Neutrophil (primary cell): ENCODE measurements at regions not wholly inside any gene's neighbourhood (a gene's known extent, or its start where the extent isn't known, plus 50 kb on each side); places are given as distances from the start of the nearest gene placed in this dataset.

Experiments used
- H3K27ac ChIP-seq: fragments of 200-600 bp; sonication (generic); 2 replicates; pipeline ENCODE4 v1.5.1; 2016; ENCODE audit warnings: mild to moderate bottlenecking, moderate library complexity
- H3K27me3 ChIP-seq: fragments of 200-600 bp; sonication (generic); 2 replicates; pipeline ENCODE4 v1.6.0; 2016; ENCODE audit warnings: mild to moderate bottlenecking
- H3K36me3 ChIP-seq: fragments of 200-600 bp; sonication (generic); 2 replicates; pipeline ENCODE4 v1.5.1; 2017
- H3K4me1 ChIP-seq, 2 experiments: fragments of 200-600 bp in 1 of 2; sonication (generic) in 1 of 2; 1 replicate in 1 of 2; 2 replicates in 1 of 2; pipeline versions ENCODE4 v1.5.1 to v1.6.1; 2013 to 2016; ENCODE audit warnings: low read depth in 1 of 2, low read length in 1 of 2, mild to moderate bottlenecking in 1 of 2, moderate library complexity in 1 of 2; ENCODE audit not compliant: control insufficient read depth in 1 of 2, insufficient read depth in 1 of 2
- H3K4me3 ChIP-seq, 2 experiments: fragments of 200-600 bp in 1 of 2; sonication (generic) in 1 of 2; 1 replicate in 1 of 2; 2 replicates in 1 of 2; pipeline ENCODE4 v1.5.1; 2013 to 2016; ENCODE audit warnings: low read depth in 1 of 2, low read length in 1 of 2, mild to moderate bottlenecking in 1 of 2, moderate library complexity in 1 of 2
- H3K9me3 ChIP-seq: fragments of 200-600 bp; sonication (generic); 2 replicates; pipeline ENCODE4 v1.5.1; 2016
- TF ChIP-seq, protein P1 (sequence below): fragments of 200-600 bp; sonication (generic); IDR thresholded peaks from 2 replicates; pipeline ENCODE4 v1.5.1; 2016; ENCODE audit warnings: antibody characterized with exemption

DNA sequence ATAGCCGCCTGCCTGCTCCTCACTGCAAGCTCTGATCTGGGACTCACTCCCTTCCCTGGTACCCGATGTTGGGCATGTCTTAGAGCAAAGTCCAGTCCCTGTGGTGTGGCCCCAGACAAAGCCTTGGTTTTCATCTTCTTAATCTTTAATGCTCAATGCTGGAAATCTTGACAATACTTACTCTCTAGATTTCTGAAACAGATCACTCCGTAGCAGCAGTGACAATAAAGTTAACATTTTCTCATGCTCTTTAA is 260.2 kb upstream of the IRX2 start:
- TF ChIP-seq, protein P1, sequence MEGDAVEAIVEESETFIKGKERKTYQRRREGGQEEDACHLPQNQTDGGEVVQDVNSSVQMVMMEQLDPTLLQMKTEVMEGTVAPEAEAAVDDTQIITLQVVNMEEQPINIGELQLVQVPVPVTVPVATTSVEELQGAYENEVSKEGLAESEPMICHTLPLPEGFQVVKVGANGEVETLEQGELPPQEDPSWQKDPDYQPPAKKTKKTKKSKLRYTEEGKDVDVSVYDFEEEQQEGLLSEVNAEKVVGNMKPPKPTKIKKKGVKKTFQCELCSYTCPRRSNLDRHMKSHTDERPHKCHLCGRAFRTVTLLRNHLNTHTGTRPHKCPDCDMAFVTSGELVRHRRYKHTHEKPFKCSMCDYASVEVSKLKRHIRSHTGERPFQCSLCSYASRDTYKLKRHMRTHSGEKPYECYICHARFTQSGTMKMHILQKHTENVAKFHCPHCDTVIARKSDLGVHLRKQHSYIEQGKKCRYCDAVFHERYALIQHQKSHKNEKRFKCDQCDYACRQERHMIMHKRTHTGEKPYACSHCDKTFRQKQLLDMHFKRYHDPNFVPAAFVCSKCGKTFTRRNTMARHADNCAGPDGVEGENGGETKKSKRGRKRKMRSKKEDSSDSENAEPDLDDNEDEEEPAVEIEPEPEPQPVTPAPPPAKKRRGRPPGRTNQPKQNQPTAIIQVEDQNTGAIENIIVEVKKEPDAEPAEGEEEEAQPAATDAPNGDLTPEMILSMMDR = no peak
- Histone ChIP-seq H3K9me3 (no peaks in the 10 kb centered on the region), H3K27ac (no peak overlapping the region), H3K4me3 (no peak overlapping the region), H3K36me3 (no peaks in the 10 kb centered on the region), H3K4me1 (no peaks in the 10 kb centered on the region), H3K27me3 (no peaks in the 10 kb centered on the region)

DNA sequence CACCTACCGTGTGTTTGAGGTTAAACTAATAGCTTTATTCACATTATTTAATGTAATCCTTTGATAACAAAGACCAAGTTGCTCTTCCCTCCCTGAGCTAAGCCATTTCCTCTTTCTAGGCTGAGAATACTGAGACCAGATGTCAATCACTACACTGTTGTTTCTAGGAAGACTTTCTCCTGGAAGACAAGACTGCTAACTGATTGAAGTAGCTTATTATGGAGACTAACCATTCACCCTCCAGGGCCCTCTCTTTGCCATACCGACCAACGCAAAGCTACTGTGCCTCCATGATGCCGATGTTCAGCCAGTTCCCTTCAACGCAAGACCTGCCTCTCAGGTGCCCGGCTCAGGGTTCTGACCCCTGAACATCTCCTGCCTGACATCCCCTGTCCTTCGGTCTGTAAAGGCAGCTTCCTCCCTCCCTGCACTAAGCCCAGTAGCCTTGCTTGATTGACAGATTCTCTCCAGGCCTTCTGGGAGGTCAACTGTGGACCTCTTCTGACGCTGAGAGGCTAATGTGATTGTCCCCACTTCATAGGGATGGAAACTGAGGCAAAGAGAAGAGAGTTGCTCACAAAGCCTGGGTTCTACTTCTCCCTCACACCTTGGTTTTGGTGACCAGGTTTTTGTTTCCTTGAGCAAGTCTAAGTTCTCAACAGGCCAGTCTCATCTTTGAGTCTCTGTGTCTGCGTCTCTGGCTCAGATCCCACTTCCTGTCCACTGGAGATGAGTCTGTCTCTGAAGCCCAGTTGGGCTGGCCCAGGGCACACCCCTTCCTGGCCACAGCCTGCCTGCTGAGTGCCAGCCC is 259.7 kb upstream of the IRX2 start:
- no peaks in the 10 kb centered on the region for H3K27me3 ChIP-seq
- H3K36me3 ChIP-seq = no peaks in the 10 kb centered on the region
- H3K4me1 ChIP-seq = no peaks in the 10 kb centered on the region
- TF ChIP-seq, protein P1 = no peak
- H3K27ac ChIP-seq = no peak overlapping the region
- no peaks in the 10 kb centered on the region for H3K9me3 ChIP-seq
- no peak overlapping the region for H3K4me3 ChIP-seq

DNA sequence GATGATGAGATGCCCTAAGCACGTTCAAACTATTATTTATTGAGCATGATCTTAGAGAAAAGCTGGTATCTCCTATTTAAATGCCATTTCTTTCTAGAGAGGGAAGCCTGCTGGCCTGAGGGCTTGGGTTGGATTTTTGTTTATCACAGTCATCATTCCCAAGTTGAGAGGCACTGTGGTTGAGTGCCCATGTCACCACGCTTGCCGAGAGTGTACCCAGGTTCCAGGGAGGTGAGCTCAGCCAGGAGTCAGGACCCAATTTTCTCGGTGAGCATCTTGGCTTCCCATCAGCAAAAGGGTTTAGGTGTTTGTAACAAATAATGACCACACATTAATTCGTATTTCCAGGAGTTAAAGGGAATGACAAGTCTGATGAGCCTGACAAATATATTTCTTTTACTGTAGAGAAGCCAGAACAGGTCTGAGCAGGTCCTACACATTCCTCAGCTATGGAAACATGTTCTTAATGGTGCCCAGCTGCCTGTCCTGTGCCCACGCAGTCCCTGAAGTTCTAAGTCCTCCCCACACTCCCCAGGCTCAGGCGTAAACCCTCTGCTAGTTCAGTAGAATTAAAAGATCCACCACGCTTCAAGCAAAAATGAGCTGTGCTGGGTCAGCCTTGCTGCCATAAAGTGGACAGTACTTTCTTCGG is 258.9 kb upstream of the IRX2 start:
- Histone ChIP-seq H3K9me3 (no peaks in the 10 kb centered on the region), H3K36me3 (no peaks in the 10 kb centered on the region), H3K27ac (no peak overlapping the region), H3K27me3 (no peaks in the 10 kb centered on the region), H3K4me3 (no peak overlapping the region), H3K4me1 (no peaks in the 10 kb centered on the region)
- TF ChIP-seq, protein P1 = no peak

DNA sequence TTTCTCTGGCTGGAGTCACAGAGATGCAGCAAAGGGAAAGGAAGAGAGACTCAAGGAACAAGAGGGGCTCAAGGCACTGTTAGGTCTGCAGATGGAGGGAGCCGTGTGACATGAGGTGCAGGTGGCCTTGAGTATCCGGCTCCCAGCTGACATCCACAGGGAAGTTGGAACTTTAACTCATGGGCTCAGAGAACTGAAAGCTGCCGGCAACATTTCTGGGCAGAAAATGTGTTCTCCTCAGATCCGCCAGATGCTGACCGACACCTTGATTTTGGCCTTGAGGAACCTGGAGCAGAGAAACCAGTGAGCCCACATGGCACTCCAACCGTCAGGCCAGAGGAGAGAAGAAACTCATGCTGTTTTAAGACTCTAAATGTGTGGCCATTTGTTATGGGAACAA is 258.1 kb upstream of the IRX2 start:
- Histone ChIP-seq H3K27me3 (no peaks in the 10 kb centered on the region), H3K9me3 (no peaks in the 10 kb centered on the region), H3K4me3 (no peak overlapping the region), H3K27ac (no peak overlapping the region), H3K4me1 (no peaks in the 10 kb centered on the region), H3K36me3 (no peaks in the 10 kb centered on the region)
- TF ChIP-seq, protein P1 = no peak

DNA sequence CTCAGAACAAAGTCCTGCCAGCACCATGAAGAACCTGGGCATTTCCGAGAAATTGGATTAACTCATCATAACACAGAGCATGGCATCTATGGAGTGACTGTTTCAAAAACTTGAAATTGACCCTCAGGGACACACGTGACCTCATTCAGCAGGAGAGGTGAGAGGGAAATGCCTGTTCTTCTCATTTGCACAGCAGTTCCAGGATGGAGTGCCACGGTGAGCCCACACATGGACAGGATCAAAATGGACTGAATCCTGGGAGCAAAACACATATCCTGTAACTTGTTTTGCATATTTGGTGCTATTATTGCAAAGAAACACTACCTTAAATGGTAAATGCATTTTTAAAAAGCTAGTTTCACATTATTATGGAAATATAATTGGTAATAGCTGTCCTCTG is 256.1 kb upstream of the IRX2 start:
- Histone ChIP-seq H3K36me3 (no peaks in the 10 kb centered on the region), H3K27me3 (no peaks in the 10 kb centered on the region), H3K4me3 (no peak overlapping the region), H3K27ac (no peak overlapping the region), H3K4me1 (no peaks in the 10 kb centered on the region), H3K9me3 (no peaks in the 10 kb centered on the region)
- TF ChIP-seq, protein P1 = no peak
